22Rv1 (cell line): ENCODE measurements at regions not wholly inside any gene's neighbourhood (a gene's known extent, or its start where the extent isn't known, plus 50 kb on each side); places are given as distances from the start of the nearest gene placed in this dataset.
"Not testable (repeated sequence)": the region's sequence is repeated elsewhere in the genome, so short reads cannot be mapped to it uniquely, and the experiment has no call there.

ENCODE experiments used
- H3K27ac ChIP-seq: fragments of 450-650 bp; 2 replicates; pipeline ENCODE4 v1.5.1; 2017
- ZFX ChIP-seq: fragments of 450-650 bp; IDR thresholded peaks from 2 replicates; pipeline ENCODE4 v1.6.1; 2017; ENCODE audit warnings: antibody characterized with exemption, borderline replicate concordance
- TF ChIP-seq, protein P1 (sequence below): fragments of 450-650 bp; IDR thresholded peaks from 2 replicates; pipeline ENCODE4 v1.5.1; 2017; ENCODE audit warnings: mild to moderate bottlenecking

DNA sequence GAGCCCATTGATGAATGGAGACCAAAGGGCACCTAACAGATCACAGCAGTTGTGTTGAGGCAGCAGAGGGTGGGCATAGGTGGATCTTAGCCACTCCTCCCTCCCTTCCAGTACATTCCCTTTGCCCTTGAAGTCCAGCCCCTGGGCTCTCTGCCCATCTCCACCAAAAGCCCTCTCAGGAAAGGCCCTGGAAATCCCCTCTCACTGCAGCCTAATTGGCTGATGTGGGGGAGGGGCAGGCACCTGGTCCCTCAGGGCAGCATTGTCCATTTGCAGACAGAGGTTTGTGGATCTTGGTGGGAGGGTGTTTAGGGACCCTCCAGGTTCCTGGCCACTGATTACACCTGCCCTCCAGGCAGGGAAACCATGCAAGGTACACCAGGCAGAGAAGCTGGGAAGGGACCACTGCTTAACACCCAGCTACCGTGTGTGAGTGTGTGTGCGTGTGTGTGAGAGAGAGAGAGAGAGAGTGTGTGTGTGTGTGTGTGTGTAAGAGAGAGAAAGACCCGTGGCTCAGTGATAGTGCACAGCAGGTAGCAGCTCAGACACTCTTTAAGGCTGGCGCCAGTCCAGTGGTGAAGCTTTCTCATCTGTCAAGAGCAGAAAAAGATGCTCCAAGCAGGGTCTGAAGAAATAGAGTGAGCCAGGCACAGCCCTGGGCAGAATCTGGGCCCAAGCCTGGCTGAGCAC, 71.1 kb downstream of the MATN1 start:
- no peak overlapping the region for H3K27ac ChIP-seq
- TF ChIP-seq ZFX = no peak
- TF ChIP-seq, protein P1, sequence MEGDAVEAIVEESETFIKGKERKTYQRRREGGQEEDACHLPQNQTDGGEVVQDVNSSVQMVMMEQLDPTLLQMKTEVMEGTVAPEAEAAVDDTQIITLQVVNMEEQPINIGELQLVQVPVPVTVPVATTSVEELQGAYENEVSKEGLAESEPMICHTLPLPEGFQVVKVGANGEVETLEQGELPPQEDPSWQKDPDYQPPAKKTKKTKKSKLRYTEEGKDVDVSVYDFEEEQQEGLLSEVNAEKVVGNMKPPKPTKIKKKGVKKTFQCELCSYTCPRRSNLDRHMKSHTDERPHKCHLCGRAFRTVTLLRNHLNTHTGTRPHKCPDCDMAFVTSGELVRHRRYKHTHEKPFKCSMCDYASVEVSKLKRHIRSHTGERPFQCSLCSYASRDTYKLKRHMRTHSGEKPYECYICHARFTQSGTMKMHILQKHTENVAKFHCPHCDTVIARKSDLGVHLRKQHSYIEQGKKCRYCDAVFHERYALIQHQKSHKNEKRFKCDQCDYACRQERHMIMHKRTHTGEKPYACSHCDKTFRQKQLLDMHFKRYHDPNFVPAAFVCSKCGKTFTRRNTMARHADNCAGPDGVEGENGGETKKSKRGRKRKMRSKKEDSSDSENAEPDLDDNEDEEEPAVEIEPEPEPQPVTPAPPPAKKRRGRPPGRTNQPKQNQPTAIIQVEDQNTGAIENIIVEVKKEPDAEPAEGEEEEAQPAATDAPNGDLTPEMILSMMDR = no peak

DNA sequence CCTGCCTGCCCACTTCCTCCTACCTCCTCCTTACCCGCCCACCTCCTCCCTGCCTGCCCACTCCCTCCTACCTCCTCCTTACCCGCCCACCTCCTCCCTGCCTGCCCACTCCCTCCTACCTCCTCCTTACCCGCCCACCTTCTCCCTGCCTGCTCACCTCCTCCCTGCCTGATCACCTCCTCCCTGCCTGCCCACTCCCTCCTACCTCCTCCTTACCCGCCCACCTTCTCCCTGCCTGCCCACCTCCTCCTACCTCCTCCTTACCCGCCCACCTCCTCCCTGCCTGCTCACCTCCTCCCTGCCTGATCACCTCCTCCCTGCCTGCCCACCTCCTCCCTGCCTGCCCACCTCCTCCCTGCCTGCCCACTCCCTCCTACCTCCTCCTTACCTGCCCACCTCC, 72.0 kb downstream of the MATN1 start:
- not testable (repeated sequence) for H3K27ac ChIP-seq

DNA sequence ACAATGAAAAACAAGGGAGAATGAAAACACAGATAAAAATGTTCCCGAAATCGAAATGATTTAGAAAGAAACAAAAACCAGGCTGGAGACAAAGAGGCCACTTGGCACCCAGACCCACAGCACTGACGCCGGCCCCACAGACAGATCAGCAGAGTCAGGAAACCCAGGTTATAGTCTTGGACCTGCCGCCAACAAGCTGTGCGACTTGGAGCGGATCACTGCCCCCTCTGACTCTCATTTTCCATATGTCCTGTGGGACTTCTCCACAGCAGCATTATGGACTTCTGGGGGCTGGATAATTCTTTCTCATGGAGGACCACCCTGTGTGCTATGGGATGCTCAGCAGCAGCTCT, 72.4 kb downstream of the MATN1 start:
- no peak overlapping the region for H3K27ac ChIP-seq
- TF ChIP-seq, protein P1 = no peak
- TF ChIP-seq ZFX = no peak

DNA sequence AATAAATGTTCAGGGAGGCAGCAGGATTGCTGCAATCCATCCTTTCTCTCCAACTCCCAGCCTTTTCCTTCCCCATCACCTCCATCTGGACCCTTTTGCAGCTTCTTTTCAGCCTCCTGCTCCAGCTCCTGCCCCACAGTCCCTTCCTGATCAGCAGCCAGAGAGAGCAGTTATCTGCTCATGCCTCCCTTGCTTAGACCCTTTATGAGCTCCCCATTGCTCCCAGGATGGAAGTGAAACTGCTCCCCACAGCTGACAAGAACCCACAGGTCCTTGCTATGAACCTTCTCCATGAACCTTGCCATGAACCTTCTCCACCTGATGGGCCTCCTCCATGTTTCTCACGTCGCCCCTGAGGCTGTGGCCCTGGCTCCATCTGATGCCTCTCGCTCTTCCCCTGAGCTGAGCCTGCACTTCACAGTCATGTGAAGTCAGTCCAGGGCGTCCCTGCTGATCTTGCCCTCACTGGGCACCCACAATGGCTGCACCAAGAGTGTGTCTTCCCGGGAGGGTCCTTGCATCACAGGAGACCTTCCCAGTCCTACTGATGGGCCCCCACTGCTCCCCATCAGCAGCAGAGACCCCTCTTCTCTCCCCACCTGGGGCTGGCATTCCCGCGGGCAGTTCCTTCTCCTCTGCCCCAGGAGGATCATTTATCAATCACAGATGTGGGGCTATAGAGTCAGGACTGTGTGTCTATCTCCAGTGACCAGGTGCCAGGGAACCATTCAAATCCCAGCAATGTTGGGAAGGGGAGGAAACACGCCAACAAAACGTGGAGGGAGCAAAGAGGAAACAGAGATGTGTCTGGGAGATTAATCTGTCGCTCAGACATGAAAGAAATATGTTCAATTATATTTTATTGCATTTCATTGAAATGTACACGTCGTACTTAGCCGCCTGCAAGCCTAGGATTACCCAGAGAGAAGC, 73.1 kb downstream of the MATN1 start:
- no peak overlapping the region for H3K27ac ChIP-seq
- TF ChIP-seq, protein P1 = no peak
- TF ChIP-seq ZFX = no peak

- TF ChIP-seq, protein P1 = no peak
- no peak for TF ChIP-seq ZFX
- H3K27ac ChIP-seq = no peak overlapping the region
Observed at GRCh38 chr1:30649321-30649991, 73.9 kb downstream of the MATN1 start.

DNA sequence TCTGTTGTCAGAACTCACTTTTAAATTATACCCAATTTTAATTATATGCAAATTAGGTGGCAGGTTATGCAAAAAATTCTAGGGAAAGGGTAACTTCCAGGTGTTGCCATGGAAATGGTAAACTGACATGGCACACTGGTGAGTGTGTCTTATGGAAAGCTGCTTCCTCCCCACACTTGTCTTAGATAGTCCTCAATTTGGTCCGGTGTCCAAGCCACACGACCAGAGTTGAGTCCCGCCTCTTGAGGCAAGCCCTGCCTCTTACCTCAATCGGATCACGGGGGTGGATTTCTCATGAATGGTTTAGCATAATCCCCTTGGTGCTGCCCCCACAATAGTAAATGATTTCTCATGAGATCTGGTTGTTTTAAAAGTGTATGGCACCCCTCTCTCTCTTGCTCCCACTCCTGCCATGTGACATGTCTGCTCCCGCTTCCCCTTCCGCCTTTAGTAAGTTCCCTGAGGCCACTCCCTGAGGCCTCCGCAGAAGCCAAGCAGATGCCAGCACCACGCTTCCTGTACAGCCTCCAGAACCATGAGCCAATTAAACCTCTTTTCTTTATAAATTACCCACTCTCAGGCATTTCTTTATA, 74.9 kb downstream of the MATN1 start:
- H3K27ac ChIP-seq = no peak overlapping the region
- no peak for TF ChIP-seq ZFX
- TF ChIP-seq, protein P1 = no peak

GRCh38 chr1:30645807-30646206, 77.6 kb downstream of the MATN1 start:
- no peak overlapping the region for H3K27ac ChIP-seq
- TF ChIP-seq, protein P1 = no peak
- no peak for TF ChIP-seq ZFX
